BE2C (cell line): ENCODE measurements at regions not wholly inside any gene's neighbourhood (a gene's known extent, or its start where the extent isn't known, plus 50 kb on each side); places are given as distances from the start of the nearest gene placed in this dataset.

Experiments
- DNase-seq: peaks from one replicate; pipeline ENCODE4 v3.0.0-alpha.2; 2020
- H3K27me3 ChIP-seq: fragments of 250-450 bp; sonication (Bioruptor Pico); 2 replicates; pipeline ENCODE4 v1.5.1; 2020; ENCODE audit warnings: mild to moderate bottlenecking
- H3K36me3 ChIP-seq: fragments of 250-450 bp; sonication (Bioruptor Pico); 2 replicates; pipeline ENCODE4 v1.5.1; 2020; ENCODE audit warnings: mild to moderate bottlenecking
- H3K4me1 ChIP-seq: fragments of 250-450 bp; sonication (Bioruptor Pico); 2 replicates; pipeline ENCODE4 v1.5.1; 2020
- H3K4me3 ChIP-seq: 2 replicates; pipeline ENCODE4 v1.5.1; 2011; ENCODE audit warnings: low read depth, low read length
- H3K9me3 ChIP-seq: fragments of 250-450 bp; sonication (Bioruptor Pico); 2 replicates; pipeline ENCODE4 v1.5.1; 2020
- CTCF ChIP-seq: IDR thresholded peaks from 2 replicates; pipeline ENCODE4 v1.5.1; 2012; ENCODE audit warnings: mild to moderate bottlenecking, low read depth, low read length

- Histone ChIP-seq H3K27me3 (no peaks in the 10 kb centered on the region), H3K4me1 (no peaks in the 10 kb centered on the region), H3K4me3 (no peak overlapping the region), H3K36me3 (no peaks in the 10 kb centered on the region), H3K9me3 (no peaks in the 10 kb centered on the region)
- TF ChIP-seq CTCF = no peak
- no peak for DNase-seq
Measured at GRCh38 chr5:117769877-117770276, 1195.3 kb upstream of the SEMA6A start.

DNA sequence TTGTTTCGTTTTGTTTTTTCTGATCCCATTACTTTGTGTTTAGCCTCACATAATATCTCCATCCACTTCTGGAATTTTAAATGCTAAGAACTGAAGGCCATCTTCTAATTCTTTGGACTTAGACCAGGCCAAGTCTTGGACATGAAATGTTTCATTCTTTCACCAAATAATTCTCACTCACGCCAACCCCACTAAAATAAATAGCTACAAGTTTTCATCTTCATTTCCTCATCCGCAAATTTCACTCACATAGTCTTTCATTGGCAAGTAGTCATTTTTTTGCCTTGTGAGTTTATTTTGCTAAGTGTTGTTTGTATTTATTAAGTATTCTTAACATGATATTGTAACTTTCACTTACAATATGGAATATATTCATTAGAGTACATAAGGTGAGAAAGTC is 1188.6 kb upstream of the SEMA6A start:
- no peak for DNase-seq
- Histone ChIP-seq H3K36me3 (no peaks in the 10 kb centered on the region), H3K4me3 (no peak overlapping the region), H3K9me3 (no peaks in the 10 kb centered on the region), H3K27me3 (no peaks in the 10 kb centered on the region), H3K4me1 (no peaks in the 10 kb centered on the region)
- no peak for TF ChIP-seq CTCF

DNA sequence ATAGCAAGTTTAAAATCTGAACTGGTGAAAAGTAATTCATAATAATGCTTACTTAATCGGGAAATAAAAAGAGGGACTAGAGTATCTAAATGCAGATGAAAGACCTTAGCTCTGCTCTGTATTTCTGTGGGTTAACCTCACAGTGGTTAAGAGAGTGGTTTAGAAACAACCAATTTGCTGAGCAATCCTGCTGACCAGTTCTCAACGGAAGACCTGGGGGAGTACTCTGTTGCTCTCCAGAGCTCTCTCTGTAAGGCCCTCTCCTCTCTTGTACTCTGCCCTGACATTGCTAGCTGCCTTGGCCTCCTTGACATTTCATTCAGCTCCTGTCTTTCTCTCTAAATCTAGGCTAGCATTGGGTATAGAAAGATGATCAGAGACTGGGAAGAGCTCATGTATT is 1186.6 kb upstream of the SEMA6A start:
- H3K4me1 ChIP-seq = no peaks in the 10 kb centered on the region
- DNase-seq = no peak
- H3K4me3 ChIP-seq = no peak overlapping the region
- TF ChIP-seq CTCF = no peak
- H3K36me3 ChIP-seq = no peaks in the 10 kb centered on the region
- H3K9me3 ChIP-seq = no peaks in the 10 kb centered on the region
- H3K27me3 ChIP-seq = no peaks in the 10 kb centered on the region

DNA sequence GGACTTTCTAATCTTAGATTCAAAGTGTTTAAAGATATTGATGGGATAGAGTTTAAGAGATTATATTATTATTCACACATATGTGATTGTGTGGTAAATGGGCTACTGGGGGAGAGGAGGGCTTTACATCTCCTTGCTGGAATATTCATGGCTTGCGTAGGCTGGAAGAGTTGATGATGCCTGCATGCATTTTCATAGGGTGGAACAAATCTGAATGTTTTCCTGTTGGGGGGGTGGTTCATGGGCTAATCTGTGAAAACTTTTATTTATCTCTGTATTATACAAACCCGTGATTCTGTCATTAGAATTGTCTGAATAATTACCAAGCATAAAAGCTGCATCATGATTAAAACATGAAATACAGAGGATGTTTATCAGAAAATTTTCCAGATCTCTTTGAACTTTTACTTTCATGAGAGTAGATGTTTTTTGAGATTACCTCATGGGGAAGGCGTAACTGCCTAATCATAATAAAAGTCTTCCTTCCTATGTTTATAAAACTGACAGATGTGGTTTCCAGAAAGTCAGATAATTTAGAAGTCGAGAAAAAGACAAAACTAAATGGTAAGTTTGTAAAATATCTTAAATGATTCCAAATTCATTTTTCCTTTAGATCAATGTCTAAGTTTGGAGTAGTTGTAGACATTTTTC is 1185.4 kb upstream of the SEMA6A start:
- Histone ChIP-seq H3K4me1 (no peaks in the 10 kb centered on the region), H3K36me3 (no peaks in the 10 kb centered on the region), H3K9me3 (no peaks in the 10 kb centered on the region), H3K27me3 (no peaks in the 10 kb centered on the region), H3K4me3 (no peak overlapping the region)
- TF ChIP-seq CTCF = no peak
- no peak for DNase-seq

DNA sequence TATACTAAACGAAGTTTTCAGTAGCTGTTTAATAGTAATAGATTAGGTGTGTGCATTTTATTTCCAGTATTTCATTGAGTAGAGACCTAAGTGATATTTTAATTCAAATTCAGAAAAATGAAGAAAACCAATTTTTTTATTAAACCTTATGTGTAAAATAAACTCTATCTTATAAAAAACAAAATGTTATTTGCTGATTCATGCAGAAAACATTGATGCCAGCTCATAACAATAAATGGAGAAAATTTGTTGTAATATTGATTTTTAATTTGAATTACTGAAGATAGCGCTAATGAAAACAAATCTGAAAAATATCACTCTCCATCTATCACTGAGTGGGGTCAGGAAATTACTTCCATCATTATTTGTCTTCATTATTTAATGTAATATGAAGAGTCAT is 1177.8 kb upstream of the SEMA6A start:
- DNase-seq = no peak
- Histone ChIP-seq H3K9me3 (no peaks in the 10 kb centered on the region), H3K4me1 (no peaks in the 10 kb centered on the region), H3K36me3 (no peaks in the 10 kb centered on the region), H3K27me3 (no peaks in the 10 kb centered on the region), H3K4me3 (no peak overlapping the region)
- no peak for TF ChIP-seq CTCF

DNA sequence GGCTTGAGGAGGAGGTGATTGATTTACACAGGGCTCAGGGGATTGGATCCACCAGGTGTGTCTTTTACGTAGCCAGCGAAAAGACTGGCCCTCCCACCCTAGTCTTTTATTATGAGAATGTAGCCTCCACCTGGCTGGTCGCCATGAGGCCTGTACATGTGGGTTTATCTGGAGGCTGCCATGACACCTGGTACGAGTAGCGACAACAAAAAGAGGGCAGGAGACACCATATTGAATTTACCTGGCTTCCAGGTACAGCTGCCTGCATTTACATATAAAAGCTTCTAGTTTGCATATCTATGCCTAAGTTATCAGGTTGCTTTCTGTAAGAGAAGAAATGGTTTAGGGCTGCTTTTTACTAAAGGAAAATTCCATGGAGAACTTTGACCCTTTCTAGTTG is 1173.7 kb upstream of the SEMA6A start:
- TF ChIP-seq CTCF = no peak
- no peak for DNase-seq
- Histone ChIP-seq H3K4me1 (no peaks in the 10 kb centered on the region), H3K4me3 (no peak overlapping the region), H3K9me3 (no peaks in the 10 kb centered on the region), H3K36me3 (no peaks in the 10 kb centered on the region), H3K27me3 (no peaks in the 10 kb centered on the region)
